Spinal cord (tissue), 9 donors: ENCODE measurements at regions not wholly inside any gene's neighbourhood (a gene's known extent, or its start where the extent isn't known, plus 50 kb on each side); places are given as distances from the start of the nearest gene placed in this dataset.

Source experiments
- DNase-seq, 6 donors: peaks; one replicate each; pipeline versions ENCODE4 v3.0.0 to v3.0.0-alpha.2; 2013 to 2015; ENCODE audit warnings: low spot score in 6 of 6, low read depth in 4 of 6
- H3K27ac ChIP-seq: one replicate; pipeline ENCODE4 v1.5.1; 2013; ENCODE audit warnings: low read depth, low read length, control low read depth
- H3K27me3 ChIP-seq: one replicate; pipeline ENCODE4 v1.6.1; 2013; ENCODE audit warnings: low read length; ENCODE audit not compliant: control insufficient read depth, insufficient read depth
- H3K36me3 ChIP-seq: one replicate; pipeline ENCODE4 v1.6.1; 2013; ENCODE audit warnings: low read length; ENCODE audit not compliant: control insufficient read depth, insufficient read depth
- H3K4me1 ChIP-seq: one replicate; pipeline ENCODE4 v1.6.1; 2013; ENCODE audit warnings: low read length; ENCODE audit not compliant: control insufficient read depth, insufficient read depth
- H3K4me3 ChIP-seq: one replicate; pipeline ENCODE4 v1.5.1; 2013; ENCODE audit warnings: low read depth, low read length, control low read depth
- H3K9me3 ChIP-seq: one replicate; pipeline ENCODE4 v1.6.1; 2013; ENCODE audit warnings: low read length; ENCODE audit not compliant: control insufficient read depth, insufficient read depth
- WGBS: methylation state at CpG from one replicate; pipeline ENCODE4 v1.1.5; 2013; ENCODE audit warnings: missing lambda C conversion rate; ENCODE audit not compliant: insufficient coverage; 5-methylcytosine and 5-hydroxymethylcytosine counted together
- donor health status: healthy.

DNA sequence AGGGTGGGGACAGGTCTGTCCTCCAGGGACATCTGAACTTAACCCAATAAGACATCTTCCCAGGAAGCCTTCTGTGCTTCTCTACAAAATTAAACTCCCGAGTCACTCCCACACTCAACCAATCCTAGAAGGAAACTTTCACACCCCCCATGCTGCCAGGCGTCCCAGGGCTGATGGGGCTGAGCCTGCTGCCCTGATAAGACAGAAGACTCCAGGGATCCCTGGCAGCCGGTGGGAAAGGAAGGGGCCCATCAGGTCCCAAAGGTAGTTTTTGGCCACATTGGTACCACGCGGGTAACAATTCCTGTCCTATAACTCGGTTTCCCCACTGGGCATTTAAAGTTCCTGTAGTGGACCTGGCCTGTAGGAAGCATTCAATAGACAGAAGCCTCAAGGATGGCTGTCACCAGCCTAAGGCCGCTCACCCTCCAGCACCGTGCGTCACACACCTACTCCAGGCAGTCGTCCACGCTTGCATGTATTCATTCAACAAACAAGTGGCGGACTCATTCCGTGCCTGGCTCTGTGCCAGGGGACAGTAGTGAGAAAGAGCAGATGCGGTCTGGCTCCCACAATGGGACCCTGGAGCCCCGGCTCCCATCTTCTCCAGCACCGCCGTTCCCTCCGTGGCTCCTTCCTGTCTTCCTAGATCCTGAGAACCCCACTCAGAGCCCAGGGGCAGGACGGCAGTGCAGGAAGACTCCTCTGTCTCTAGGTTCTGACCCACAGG, 465.2 kb downstream of the NPHP4 start:
- H3K9me3 ChIP-seq = no peaks in the 10 kb centered on the region
- no peak overlapping the region for H3K4me3 ChIP-seq
- WGBS = 85% methylated on average over 18 of the region's 19 CpGs
- H3K27me3 ChIP-seq = no peaks in the 10 kb centered on the region
- no peak overlapping the region for H3K27ac ChIP-seq
- H3K4me1 ChIP-seq = peaks cover 17% of the 10 kb centered on the region
- H3K36me3 ChIP-seq = no peaks in the 10 kb centered on the region
- no peak for DNase-seq

DNA sequence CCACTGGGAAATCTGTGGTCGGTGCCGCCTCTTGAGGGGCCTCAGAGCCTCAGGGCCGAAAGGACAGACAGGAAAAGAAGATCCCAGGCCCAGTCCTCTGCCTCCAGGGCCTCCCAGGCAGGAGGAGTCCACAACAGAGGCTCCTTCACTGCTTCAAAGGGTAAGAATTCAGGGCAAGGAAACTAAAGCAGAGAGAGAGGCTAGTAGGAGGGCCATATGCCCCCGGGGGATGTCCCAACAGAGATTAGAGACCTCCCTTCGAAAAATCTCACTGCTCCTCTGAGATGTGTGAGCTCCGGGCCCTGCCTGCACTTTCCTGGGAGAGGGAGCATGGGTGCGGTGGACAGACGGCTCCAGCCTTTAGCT, 465.9 kb downstream of the NPHP4 start:
- H3K36me3 ChIP-seq = no peaks in the 10 kb centered on the region
- H3K27me3 ChIP-seq = no peaks in the 10 kb centered on the region
- 55% methylated on average over 8 of the region's 8 CpGs for WGBS
- peaks cover 17% of the 10 kb centered on the region for H3K4me1 ChIP-seq
- no peak overlapping the region for H3K4me3 ChIP-seq
- H3K9me3 ChIP-seq = no peaks in the 10 kb centered on the region
- no peak for DNase-seq
- no peak overlapping the region for H3K27ac ChIP-seq

DNA sequence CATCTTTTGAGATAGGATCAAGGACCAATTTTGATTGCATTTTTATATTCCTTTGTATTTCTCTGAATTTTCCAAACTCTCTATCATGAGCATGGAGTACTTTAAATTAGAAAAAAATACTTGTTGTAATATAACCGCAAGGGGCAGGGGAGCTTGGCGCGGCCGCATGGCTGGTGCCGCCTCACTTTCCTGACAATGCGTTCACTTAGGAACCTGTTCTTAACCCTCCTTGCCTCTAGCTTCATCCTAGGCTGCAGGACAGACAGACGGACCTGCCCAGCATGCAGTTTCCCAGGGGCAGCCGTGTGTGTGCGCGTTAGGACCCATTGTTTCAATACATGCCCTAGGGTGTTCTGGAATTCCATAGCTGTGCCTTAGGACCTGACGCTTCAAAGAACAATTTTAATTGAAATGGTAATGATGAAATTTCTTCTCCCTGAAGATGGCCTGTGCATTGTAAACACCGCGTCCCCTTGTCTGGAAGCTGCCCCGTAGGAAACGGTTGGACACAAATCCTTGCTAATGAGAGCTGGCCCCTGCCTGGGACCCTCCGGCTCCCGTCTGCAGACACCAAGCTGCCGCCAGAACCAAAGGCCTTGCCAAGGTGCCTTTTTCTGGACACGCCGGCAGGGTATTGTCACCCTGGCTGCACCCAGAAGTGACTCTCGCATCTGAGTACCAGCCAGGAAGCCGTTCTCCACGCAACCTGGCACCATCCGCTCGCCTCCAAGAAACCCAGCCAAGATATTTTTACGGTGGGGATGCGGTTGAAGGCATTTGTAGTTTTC, 466.4 kb downstream of the NPHP4 start:
- Histone ChIP-seq H3K27me3 (no peaks in the 10 kb centered on the region), H3K9me3 (no peaks in the 10 kb centered on the region), H3K27ac (no peak overlapping the region), H3K4me1 (peaks cover 17% of the 10 kb centered on the region), H3K4me3 (no peak overlapping the region), H3K36me3 (no peaks in the 10 kb centered on the region)
- 37% methylated on average over 25 of the region's 27 CpGs for WGBS
- peak in 2 of 6 donors; percentile 40 to 51 for DNase-seq

DNA sequence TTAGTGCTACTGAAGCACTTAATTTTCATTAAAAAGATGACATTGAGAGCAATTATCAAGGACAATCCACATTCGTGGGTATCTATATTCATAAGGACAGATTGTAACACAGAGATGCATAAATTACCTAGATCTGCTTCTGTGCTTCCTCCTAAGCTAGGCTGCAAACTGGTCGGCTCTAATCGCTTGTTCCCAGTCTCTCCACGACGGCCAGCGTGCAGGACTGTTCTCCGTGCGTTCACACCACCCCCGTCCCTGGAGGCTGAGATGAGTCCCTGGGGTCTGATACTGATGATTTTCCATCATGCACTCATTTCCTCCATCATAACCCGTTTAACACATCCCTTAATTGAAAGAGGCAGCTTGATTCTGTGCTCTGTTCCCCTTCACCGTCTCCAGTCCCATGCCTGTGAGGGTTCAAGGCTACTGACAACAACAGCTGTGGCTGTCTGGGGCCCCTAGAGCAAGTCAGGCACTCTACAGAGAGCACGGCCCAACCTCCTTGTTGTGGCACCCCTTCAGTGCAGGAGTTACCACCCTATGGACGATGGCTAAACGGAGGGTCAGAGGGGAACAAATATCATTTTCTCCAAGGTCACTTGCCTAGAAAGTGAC, 469.6 kb downstream of the NPHP4 start:
- Histone ChIP-seq H3K9me3 (no peaks in the 10 kb centered on the region), H3K36me3 (no peaks in the 10 kb centered on the region), H3K4me3 (no peak overlapping the region), H3K27ac (no peak overlapping the region), H3K27me3 (no peaks in the 10 kb centered on the region), H3K4me1 (peaks cover 17% of the 10 kb centered on the region)
- DNase-seq = peak in 1 of 6 donors; percentile 81
- WGBS = 73% methylated on average over 13 of the region's 14 CpGs

DNA sequence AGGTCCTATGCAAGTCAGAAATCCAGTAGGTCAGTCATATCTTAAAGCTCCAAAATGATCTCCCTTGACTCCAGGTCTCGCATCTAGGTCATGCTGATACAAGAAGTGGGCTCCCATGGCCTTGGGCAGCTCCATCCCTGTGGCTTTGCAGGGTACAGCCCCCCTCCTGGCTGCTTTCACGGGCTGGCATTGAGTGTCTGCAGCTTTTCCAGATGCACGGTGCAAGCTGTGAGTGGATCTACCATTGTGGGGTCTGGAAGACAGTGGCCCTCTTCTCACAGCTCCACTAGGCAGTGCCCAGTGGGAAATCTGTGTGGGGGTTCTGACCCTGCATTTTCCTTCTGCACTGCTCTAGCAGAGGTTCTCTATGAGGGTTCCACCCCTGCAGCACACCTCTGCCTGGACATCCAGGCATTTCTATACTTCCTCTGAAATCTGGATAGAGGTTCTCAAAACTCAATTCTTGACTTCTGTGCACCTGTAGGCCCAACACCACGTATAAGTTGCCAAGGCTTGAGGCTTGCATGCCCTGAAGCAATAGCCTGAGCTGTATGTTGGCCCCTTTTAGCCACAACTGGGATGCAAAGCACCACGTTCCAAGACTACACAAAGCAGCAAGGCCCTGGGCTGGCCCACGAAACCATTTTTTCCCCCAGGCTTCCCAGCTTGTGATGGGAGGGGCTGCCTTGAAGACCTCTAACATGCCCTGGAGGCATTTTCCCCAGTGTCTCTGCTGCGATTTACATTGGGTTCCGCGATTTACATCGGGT, 472.7 kb downstream of the NPHP4 start:
- no peak for DNase-seq
- peaks cover 5% of the 10 kb centered on the region for H3K4me1 ChIP-seq
- no peaks in the 10 kb centered on the region for H3K27me3 ChIP-seq
- H3K36me3 ChIP-seq = no peaks in the 10 kb centered on the region
- no peak overlapping the region for H3K4me3 ChIP-seq
- H3K27ac ChIP-seq = no peak overlapping the region
- 69% methylated on average over 9 of the region's 10 CpGs for WGBS
- H3K9me3 ChIP-seq = no peaks in the 10 kb centered on the region

DNA sequence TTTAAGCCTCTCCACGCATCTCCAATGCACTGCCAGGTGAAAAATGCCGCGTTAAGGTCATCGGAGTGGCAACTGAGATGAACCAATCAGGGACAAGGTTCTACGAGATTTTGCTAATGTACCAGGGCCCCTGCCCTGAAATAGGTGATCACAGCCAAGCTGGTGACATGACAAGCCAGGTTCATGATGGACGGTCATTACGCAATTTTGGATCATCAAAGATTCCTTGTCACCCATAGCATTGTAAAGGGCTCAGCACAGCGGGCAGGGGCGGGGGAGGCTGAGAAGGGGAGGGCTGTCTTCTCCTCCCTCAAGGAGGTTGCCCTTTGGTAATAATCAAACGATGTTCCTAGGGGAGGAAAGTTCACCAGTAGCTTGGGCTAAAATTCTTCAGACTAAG, 475.5 kb downstream of the NPHP4 start:
- no peaks in the 10 kb centered on the region for H3K27me3 ChIP-seq
- WGBS = 92% methylated on average over 5 of the region's 10 CpGs
- no peak overlapping the region for H3K27ac ChIP-seq
- H3K36me3 ChIP-seq = no peaks in the 10 kb centered on the region
- H3K4me3 ChIP-seq = no peak overlapping the region
- no peak for DNase-seq
- peaks cover 4% of the 10 kb centered on the region for H3K4me1 ChIP-seq
- H3K9me3 ChIP-seq = no peaks in the 10 kb centered on the region

DNA sequence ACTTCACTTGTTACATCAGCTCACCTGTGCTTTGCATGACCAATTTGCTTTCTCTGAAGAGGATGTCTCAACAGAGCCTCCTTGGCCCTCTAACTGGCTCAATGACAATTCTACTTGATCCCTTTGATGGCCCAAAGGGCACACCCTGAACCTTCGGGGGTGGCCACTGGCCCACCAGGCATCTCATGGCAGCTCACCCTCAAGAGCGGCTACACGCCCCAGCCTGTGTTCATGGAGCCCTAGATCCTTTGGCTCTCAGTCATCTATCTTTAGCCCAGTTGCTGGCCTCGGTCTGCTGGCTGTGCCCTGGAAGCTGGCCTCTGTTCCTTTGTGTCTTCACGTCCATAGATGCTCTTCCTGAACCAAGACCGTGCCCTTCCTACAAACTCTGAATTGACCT, 476.7 kb downstream of the NPHP4 start:
- no peak for DNase-seq
- H3K4me3 ChIP-seq = no peak overlapping the region
- no peak overlapping the region for H3K27ac ChIP-seq
- 96% methylated on average over 6 of the region's 6 CpGs for WGBS
- H3K27me3 ChIP-seq = no peaks in the 10 kb centered on the region
- H3K36me3 ChIP-seq = no peaks in the 10 kb centered on the region
- H3K9me3 ChIP-seq = no peaks in the 10 kb centered on the region
- H3K4me1 ChIP-seq = peaks cover 12% of the 10 kb centered on the region

DNA sequence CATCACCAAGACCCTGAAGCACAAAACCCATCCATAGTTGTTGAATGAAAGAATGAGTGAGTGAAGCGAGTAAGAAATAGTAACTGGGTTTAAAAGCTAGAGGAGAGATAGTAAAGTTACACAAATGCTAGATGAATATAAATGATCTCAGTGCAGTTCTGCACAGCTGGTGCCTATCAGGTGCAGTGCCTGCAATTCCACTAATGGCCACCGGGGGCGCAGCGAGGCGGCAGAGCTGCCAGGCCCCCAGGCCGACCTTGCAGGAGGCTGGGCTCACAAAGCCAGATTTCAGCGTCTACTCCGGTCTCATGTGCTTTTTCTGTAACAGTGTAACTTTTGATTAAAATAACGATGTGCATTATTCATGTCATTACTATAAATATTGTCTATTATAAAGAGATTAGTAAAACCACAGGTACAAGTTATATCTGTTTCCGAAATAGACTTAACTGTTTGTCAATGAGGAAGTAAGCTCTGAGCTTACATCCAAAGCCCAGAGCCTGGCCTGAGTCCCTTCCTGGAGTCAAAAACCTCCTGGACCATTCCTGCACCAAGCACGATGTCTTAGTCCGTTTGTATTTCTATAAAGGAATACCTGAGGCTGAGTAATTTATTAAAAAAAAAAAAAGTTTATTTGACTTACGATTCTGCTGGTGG, 477.6 kb downstream of the NPHP4 start:
- H3K27ac ChIP-seq = no peak overlapping the region
- DNase-seq = peak in 2 of 6 donors; percentile 69 to 89
- no peaks in the 10 kb centered on the region for H3K27me3 ChIP-seq
- H3K4me3 ChIP-seq = no peak overlapping the region
- 3% methylated on average over 6 of the region's 13 CpGs for WGBS
- no peaks in the 10 kb centered on the region for H3K9me3 ChIP-seq
- peaks cover 16% of the 10 kb centered on the region for H3K4me1 ChIP-seq
- no peaks in the 10 kb centered on the region for H3K36me3 ChIP-seq
